Activated CD4-positive, alpha-beta T cell treated with anti-CD3 and anti-CD28 coated beads, Interleukin-2, amount 50 U/mL, for 1 hour (primary cell): ENCODE measurements at regions not wholly inside any gene's neighbourhood (a gene's known extent, or its start where the extent isn't known, plus 50 kb on each side); places are given as distances from the start of the nearest gene placed in this dataset.
"Not testable (repeated sequence)": the region's sequence is repeated elsewhere in the genome, so short reads cannot be mapped to it uniquely, and the experiment has no call there.

Experiments
- DNase-seq: peaks from one replicate; pipeline ENCODE4 v3.0.0-alpha.2; 2020

- DNase-seq, result no peak
Measured at GRCh38 chr10:125605167-125605566, 77.8 kb downstream of the TEX36 start.

DNA sequence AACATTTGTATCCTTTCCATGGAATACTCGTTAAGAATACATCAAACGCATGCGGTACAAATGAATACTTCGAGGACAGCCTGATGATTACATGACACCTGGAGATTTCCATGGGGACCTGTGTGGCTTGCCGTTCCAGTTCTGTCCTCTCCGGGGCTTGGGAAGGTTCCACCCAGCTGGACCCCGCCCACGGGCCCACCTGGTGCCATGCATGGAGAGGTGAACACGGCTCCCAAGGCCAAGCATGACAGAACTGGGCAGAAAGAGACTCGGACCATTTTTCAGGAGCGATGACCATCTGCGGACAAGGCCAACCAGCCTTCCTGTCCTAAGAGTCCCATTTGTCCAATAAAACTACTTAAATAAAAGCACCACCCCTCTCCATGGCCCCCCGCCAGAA is 80.1 kb downstream of the TEX36 start:
- no peak for DNase-seq

DNA sequence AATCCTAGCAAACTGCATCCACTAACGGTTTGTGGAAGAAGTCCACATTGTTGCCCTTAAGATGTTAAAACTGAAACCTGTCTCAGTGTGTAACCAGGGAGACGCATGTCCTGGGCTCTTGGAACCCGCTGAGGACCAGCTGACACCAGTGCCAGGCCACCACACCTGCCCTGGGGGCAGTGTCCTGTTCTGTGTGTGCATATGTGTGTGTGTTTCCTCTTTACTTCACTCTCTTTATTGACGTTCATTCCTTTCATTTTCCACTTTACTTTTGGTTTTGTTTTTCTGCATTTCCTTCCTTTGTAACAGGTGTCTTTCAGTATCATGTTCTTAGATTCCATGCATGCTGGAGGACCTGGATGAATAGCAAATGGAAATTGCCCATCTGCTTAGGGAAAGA is 83.8 kb downstream of the TEX36 start:
- DNase-seq, result no peak

DNA sequence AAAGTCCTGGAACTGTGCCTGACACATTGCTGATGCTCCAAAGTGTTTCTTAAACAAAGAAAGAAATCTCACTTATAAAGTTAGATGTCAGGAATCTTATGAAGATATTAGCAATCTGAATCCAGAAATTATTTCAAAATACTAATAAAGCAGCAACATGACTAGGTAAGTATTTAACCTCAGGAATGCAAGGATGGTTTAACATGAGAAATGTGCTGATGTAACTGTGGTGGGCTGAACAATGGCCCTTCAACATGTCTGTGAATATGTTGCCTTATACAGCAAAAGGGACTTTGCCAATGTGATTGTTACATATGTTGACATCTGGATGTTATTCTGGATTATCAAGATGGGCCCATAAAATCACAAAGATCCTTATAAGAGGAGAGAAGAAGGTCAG is 87.1 kb downstream of the TEX36 start:
- no peak for DNase-seq

DNA sequence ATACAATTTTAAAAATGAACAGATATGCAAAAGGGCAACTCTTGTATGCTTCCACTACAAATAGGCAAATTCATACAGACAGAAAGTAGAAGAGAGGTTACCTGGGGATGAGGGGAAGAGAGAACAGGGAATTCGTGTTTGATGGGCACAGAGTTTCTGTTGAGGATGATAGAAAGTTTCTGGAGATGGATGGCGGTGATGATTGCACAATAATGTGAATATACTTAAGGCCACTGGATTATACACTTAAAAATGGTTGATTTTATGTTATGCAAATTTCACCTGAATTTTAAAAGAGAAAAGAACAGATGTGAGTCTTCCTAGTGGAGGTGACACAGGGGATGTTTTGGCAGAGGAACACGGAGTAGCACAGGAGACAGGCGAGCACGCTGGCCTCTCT is 89.3 kb downstream of the TEX36 start:
- no peak for DNase-seq

DNA sequence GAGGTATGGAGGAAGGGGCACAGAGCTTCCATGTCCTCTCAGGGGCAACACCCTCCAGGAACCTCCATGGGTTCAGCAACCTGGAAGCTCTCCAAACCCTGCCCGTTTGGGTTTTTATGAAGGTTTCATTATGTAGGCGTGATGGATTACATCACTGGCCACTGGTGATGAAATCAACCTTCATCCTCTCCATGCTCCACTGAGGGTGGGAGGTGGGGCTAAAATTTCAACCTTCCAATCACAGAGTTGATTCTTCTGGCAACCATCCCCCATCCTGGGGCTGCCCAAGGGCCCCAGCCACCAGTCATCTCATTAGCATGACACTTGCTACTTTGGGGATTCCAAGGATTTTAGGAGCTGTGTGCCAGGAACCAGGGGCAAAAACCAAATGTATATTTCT is 90.1 kb downstream of the TEX36 start:
- DNase-seq, result no peak

- no peak for DNase-seq
Measured at GRCh38 chr10:125591886-125592285, 91.1 kb downstream of the TEX36 start.

- DNase-seq, result not testable (repeated sequence)
Measured at GRCh38 chr10:125588738-125589137, 94.2 kb downstream of the TEX36 start.

DNA sequence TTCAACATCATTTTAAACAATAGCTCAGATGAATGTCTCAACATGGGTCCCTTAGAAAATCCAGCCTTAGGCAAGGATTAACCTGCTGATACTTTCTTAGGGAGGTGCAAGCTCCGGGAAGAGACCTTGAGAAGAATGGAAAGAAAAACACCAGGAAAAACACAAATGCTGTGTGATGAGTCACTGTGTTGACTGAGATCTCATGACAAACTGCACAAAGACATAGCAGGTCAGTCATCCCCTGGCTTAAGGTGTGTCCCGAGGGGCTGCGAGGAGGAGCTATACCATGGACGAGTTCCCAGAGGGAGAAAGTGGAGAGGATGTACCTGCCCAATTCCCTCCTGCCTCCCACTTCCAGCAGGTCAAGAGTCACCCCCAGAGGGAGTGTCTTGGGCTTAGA is 98.0 kb downstream of the TEX36 start:
- no peak for DNase-seq

GRCh38 chr10:125578658-125579315 is 104.2 kb downstream of the TEX36 start:
- no peak for DNase-seq

DNA sequence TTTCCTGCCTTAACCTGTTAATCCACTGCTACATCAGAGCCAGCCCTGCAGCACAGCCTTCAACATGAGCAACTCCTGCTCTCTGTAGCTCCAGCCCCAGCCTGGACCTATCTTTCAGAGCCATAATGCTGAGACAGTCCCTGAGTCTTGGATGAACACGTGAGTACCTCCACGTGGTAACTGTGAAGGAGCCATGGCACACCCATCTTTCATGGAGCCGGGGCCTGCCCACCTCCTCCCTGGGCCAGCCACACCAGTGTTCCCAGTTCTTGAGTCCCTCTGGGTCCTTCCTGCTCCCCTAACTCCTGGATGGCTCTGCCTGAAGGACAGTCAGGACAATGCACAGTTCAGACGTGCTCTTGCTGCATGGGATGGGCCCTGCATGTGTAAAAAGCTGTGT is 107.1 kb downstream of the TEX36 start:
- DNase-seq, result no peak

GRCh38 chr10:125568156-125568555 is 114.8 kb downstream of the TEX36 start:
- DNase-seq, result no peak

- no peak for DNase-seq
Measured at GRCh38 chr10:125567529-125567928, 115.4 kb downstream of the TEX36 start.

- DNase-seq, result no peak
Measured at GRCh38 chr10:125565046-125565445, 117.9 kb downstream of the TEX36 start.

DNA sequence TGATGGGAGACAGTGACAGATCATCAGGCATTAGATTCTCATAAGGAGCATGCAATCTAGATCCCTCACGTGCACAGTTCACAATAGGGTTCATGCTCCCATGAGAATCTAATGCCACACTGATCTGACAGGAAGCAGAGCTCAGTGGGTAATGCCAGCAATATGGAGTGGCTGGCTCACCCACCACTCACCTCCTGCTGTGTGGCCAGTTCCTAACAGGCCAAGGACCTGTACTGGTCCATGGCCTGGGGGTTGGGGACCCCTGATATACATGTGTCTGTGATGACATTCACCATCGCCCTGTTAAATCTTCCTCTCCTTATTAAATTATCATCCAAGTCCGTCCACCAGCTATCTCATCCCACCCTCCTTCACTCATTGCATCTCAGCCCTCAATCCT is 118.4 kb downstream of the TEX36 start:
- no peak for DNase-seq

DNA sequence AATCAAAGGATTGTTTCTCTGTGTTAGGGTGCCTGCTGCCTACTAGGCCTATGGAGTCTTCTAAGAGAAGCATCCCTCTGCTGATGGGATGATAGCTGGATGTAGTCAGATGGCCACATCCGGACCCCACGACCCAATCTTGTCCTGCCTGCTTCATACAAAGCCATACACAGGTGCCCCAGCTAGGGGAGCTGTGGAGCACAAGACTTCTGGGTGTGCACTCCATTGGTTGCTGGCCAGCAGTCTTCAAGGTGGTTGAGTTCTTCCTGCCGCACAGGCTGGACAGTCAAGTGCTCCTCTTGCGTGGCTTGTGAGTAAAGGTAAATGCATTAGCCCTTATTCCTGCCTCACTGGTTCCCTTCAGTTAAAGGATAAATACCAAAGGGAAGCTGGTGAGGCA is 120.2 kb downstream of the TEX36 start:
- DNase-seq, result no peak

GRCh38 chr10:125560947-125561346 is 122.0 kb downstream of the TEX36 start:
- no peak for DNase-seq

- no peak for DNase-seq
Measured at GRCh38 chr10:125559210-125559609, 123.8 kb downstream of the TEX36 start.

DNA sequence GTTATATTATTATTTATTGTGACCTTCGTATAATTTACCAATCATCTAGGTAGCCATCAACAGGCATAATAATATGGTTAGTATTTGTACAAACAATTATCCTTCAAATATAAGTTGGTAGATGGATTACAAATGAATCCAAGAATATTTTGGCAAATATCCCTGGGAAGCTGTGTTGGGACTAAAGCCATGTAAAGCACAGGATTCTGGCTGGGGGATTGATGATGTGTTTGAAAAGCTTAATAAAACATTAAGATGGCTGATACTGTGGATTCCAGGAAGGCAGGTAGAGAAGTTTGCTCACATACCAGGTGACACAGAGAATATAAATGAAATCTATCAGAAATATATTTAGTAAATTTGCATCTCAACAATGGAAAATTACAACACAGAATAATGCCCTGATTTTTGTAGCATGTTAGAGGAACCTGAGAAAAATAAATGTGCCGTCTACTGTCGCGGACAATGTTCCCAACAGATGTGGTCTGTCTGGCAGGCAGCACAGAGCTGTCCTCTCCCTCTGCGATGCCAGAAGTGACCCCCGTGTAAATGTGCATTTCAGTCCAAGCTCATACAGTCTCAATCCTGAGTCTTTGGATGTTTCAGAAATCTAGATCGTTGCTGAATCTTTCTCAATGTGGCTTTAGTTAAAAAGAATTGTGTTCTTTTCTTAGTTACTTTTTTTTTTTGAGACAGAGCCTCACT is 125.0 kb downstream of the TEX36 start:
- no peak for DNase-seq

- no peak for DNase-seq
Measured at GRCh38 chr10:125557311-125557710, 125.7 kb downstream of the TEX36 start.

DNA sequence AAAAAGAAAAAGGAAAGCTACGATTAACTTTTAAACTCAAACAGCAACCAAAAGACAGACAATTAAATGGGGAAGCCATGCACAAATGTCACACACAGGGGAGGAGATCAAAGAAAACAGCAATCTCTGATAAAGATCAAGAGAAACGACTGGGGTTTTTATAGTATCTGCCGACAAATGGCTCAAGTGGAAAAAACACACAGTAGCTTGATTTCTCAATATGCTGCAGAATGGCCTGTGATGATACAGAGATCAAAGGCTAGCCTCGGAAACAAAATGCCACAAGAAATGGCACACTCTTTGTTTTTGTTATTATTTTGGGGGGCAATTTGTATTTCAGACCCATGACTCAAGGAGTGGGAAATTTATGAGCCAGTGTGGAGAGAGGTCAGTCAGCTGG is 126.1 kb downstream of the TEX36 start:
- no peak for DNase-seq

DNA sequence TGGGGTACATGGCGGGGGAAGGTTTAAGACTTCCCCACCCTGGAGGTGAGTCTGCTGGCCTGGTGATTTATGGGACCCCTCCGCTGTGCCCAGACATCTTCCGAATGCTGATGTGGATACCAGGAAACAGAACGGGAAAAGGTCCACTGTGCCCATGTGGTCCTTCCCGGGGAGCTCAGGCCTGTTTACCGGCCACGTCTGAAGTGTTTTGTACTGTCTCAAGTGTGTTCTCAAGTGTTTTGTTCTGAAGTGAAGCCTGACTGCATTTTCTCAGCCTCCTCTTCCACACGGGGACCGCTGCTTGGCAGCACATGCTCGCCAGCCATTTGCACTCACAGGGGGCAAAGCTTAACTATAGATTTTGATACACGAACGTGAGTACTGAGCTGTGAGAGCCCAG is 127.2 kb downstream of the TEX36 start:
- no peak for DNase-seq

GRCh38 chr10:125555267-125555666 is 127.7 kb downstream of the TEX36 start:
- no peak for DNase-seq

DNA sequence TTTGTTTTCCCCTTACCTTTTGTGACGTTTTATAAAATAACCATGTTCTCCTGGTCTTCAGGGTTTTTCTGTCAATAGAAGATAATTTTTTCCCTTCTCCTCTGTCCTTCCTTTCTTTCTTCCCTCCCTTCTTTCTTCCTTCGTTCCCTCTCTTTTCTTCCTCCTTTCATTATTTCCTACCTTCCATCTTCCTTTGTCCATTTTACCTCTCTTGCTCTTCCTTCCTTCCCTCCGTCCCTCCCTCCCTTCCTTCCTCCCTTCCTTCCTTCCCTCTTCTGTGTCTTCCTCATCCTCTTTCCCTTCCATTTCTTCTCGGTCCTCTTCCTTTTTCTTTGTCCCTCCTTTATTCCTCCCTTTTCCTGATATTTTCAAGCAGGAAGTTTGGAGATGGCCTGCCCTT is 128.2 kb downstream of the TEX36 start:
- no peak for DNase-seq
